ENCODE measurements at regions not wholly inside any gene's neighbourhood (a gene's known extent, or its start where the extent isn't known, plus 50 kb on each side); places are given as distances from the start of the nearest gene placed in this dataset.

GRCh38 chr6:81253821-81254220, 498.7 kb downstream of the TENT5A start:
- no peak for TF ChIP-seq ZNF211 (tag by site-specific recombination; IDR thresholded peaks at IDR 0.05; ENCODE audit: low read depth)
- TF ChIP-seq ZBTB20 (tag by site-specific recombination; IDR thresholded peaks at IDR 0.05): no peak
- TF ChIP-seq OSR2 (tag by site-specific recombination; IDR thresholded peaks at IDR 0.05): no peak
- TF ChIP-seq, protein P1, sequence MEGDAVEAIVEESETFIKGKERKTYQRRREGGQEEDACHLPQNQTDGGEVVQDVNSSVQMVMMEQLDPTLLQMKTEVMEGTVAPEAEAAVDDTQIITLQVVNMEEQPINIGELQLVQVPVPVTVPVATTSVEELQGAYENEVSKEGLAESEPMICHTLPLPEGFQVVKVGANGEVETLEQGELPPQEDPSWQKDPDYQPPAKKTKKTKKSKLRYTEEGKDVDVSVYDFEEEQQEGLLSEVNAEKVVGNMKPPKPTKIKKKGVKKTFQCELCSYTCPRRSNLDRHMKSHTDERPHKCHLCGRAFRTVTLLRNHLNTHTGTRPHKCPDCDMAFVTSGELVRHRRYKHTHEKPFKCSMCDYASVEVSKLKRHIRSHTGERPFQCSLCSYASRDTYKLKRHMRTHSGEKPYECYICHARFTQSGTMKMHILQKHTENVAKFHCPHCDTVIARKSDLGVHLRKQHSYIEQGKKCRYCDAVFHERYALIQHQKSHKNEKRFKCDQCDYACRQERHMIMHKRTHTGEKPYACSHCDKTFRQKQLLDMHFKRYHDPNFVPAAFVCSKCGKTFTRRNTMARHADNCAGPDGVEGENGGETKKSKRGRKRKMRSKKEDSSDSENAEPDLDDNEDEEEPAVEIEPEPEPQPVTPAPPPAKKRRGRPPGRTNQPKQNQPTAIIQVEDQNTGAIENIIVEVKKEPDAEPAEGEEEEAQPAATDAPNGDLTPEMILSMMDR (tag by site-specific recombination; IDR thresholded peaks at IDR 0.05): no peak
